Activated T-helper 2 cell treated with anti-CD3 and anti-CD28 coated beads, Interferon-gamma antibody, Interleukin-2, Interleukin-4, amounts not matched to agents 10 μg/mL and 5 μg/mL and 100 μg/mL, durations not matched to agents 14 hours and 24 hours and 36 hours (primary cell): ENCODE measurements at regions not wholly inside any gene's neighbourhood (a gene's known extent, or its start where the extent isn't known, plus 50 kb on each side); places are given as distances from the start of the nearest gene placed in this dataset.

Experiments used
- DNase-seq: peaks from one replicate; pipeline ENCODE4 v3.0.0; 2021; ENCODE audit warnings: low spot score
- H3K27ac Mint-ChIP-seq: one replicate; pipeline ENCODE4 v1.8.0; 2021; ENCODE audit warnings: mixed read lengths
- H3K27me3 Mint-ChIP-seq: one replicate; pipeline ENCODE4 v1.8.0; 2021; ENCODE audit warnings: low read depth, mixed read lengths
- H3K36me3 Mint-ChIP-seq: one replicate; pipeline ENCODE4 v1.8.0; 2021; ENCODE audit warnings: low read depth, mixed read lengths
- H3K4me1 Mint-ChIP-seq: one replicate; pipeline ENCODE4 v1.8.0; 2021; ENCODE audit warnings: low read depth, mixed read lengths
- H3K4me3 Mint-ChIP-seq: one replicate; pipeline ENCODE4 v1.8.0; 2021; ENCODE audit warnings: low read depth, mild to moderate bottlenecking, moderate library complexity, mixed read lengths
- H3K9me3 Mint-ChIP-seq: one replicate; pipeline ENCODE4 v1.8.0; 2021; ENCODE audit warnings: mixed read lengths
- intact Hi-C: fragments of 100-400 bp; cut with micrococcal nuclease; formaldehyde crosslinking; loops from one replicate; pipeline ENCODE4 v1.15.1; 2023

DNA sequence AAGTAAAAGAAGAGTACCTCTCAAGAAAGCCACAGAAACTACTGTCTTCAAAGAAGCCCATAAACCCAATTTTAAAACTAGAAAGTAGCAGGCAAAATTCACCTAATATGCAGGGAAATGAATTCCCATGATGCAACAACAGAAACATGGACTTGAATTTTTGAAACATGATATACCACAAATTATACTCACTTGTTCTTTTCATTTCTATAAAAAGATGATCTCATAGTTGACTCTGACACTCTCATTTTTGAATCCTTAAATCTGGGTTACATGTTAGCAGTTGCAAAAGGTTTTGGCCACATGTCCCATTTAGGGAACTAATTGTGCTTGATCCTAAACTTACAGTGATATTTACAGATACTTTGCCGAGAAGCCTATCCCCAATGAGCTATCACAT, 1130.8 kb downstream of the FAT4 start:
- H3K27ac Mint-ChIP-seq: no peak overlapping the region
- H3K4me1 Mint-ChIP-seq: no peaks in the 10 kb centered on the region

DNA sequence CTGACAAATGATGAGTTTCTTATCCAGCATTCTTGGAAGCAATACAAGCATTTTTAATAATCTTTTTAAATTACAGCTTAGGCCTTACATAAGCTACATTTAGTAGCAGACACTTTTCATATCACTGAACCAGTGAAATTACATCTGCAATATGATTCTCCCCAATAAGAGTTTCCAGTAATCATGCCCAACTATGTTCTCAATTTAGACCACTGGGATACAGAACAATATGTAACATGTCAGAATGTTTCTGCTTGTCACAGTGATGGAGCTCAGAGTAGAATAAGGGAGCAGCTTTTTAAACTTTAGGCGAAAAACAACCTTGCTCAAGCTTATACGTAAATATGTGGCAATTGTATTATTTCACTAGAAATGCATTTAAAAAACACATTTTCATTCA, 1132.2 kb downstream of the FAT4 start:
- Mint-ChIP-seq H3K27ac (no peak overlapping the region), H3K27me3 (no peaks in the 10 kb centered on the region), H3K4me3 (no peak overlapping the region), H3K9me3 (peaks cover 15% of the 10 kb centered on the region), H3K36me3 (no peaks in the 10 kb centered on the region), H3K4me1 (no peaks in the 10 kb centered on the region)
- no peak for DNase-seq
- intact Hi-C loops: no loop called here

More for the DNA sequence above, 1130.8 kb downstream of the FAT4 start:
- no peak overlapping the region for H3K4me3 Mint-ChIP-seq
- no peaks in the 10 kb centered on the region for H3K27me3 Mint-ChIP-seq
- no peaks in the 10 kb centered on the region for H3K36me3 Mint-ChIP-seq
- DNase-seq: no peak
- intact Hi-C loops: no loop called here
- peaks cover 15% of the 10 kb centered on the region for H3K9me3 Mint-ChIP-seq

DNA sequence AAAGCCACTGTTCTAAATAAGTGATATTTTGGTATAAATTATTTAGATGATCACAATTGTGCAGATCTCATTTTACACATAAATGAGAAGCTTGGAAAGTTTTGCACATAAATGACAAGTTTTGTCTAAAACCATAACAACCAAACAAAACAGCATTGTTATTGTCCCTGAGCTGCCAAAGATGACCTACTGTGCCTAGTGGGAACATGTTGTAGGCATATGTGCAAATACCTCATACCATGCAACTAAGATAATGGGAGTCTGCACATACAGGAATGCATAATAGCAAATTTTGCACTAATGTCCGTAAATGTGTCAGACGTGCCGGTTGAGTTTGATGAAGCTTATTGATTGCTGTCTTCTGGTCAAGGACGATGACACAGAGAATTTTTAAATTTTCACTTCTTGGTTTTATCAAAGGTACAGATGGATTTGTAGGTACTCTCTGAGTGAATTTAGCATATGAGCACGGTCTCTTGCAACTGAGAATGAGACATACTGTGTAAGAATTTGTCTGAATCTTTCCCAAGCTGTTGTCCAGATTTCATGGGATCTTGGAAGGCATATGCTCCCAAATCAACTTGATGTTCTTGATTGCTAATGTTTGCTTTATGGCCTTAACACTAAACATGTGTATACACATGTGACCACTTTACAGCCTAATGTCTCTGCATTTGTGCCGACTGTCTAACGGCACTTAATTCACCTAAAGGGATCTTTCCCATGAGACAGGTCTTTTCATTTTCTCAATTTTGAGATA, 1133.5 kb downstream of the FAT4 start:
- Mint-ChIP-seq H3K27ac (no peak overlapping the region), H3K4me1 (no peaks in the 10 kb centered on the region), H3K27me3 (no peaks in the 10 kb centered on the region), H3K4me3 (no peak overlapping the region), H3K9me3 (peaks cover 17% of the 10 kb centered on the region), H3K36me3 (no peaks in the 10 kb centered on the region)
- no peak for DNase-seq
- intact Hi-C loops: no loop called here

- Mint-ChIP-seq H3K4me3 (no peak overlapping the region), H3K36me3 (no peaks in the 10 kb centered on the region), H3K27ac (no peak overlapping the region), H3K4me1 (no peaks in the 10 kb centered on the region), H3K27me3 (no peaks in the 10 kb centered on the region), H3K9me3 (peaks cover 6% of the 10 kb centered on the region)
- intact Hi-C loops: no loop called here
- no peak for DNase-seq
Observed at GRCh38 chr4:126451237-126451873, 1136.6 kb downstream of the FAT4 start.

GRCh38 chr4:126455865-126456264, 1141.1 kb downstream of the FAT4 start:
- Mint-ChIP-seq H3K4me1 (no peaks in the 10 kb centered on the region), H3K9me3 (peaks cover 10% of the 10 kb centered on the region), H3K27ac (no peak overlapping the region), H3K27me3 (no peaks in the 10 kb centered on the region), H3K36me3 (no peaks in the 10 kb centered on the region), H3K4me3 (no peak overlapping the region)
- intact Hi-C loops: no loop called here
- DNase-seq: no peak

- Mint-ChIP-seq H3K36me3 (no peaks in the 10 kb centered on the region), H3K4me3 (no peak overlapping the region), H3K27me3 (no peaks in the 10 kb centered on the region), H3K9me3 (peaks cover 5% of the 10 kb centered on the region), H3K27ac (no peak overlapping the region), H3K4me1 (no peaks in the 10 kb centered on the region)
- intact Hi-C loops: no loop called here
- no peak for DNase-seq
Observed at GRCh38 chr4:126458993-126459392, 1144.2 kb downstream of the FAT4 start.

DNA sequence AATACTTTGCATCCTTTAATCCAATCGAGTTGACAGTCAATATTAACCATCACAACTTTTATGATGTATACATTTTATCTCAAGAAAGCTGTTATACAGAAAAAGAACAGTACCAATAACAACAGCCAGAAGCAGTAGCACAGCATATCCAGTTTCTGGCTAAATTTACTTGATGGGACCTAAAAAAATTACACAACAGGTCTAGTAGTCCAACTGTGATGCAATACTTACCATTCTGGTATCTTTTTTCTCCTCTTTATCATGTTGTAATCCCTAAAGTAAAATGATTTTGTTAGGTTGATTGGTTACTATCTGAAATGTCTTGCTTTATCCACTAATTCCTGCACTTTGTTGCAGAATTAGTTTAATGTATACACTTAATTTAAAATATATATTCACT, 1150.6 kb downstream of the FAT4 start:
- Mint-ChIP-seq H3K4me1 (no peaks in the 10 kb centered on the region), H3K27ac (no peak overlapping the region), H3K36me3 (no peaks in the 10 kb centered on the region), H3K9me3 (peaks cover 3% of the 10 kb centered on the region), H3K27me3 (no peaks in the 10 kb centered on the region), H3K4me3 (no peak overlapping the region)
- no peak for DNase-seq
- intact Hi-C loops: no loop called here

DNA sequence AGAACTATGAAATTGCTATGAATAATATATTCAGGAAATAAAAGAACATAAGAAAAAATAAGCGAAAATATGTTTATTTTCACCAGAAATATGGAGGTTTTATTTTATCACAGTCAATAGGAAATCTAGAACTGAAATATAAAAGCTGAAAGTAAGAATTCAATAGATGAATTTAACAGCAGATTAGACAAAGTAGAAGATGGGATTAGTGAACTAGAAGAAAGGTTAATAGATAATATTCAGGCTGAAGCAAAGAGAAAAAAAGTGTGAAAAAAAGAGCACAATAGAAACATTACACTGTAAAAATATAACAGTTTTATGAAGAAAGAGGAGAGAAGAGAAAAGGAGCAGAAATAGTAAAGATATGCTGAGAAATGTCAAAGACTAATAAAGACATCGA, 1152.1 kb downstream of the FAT4 start:
- intact Hi-C loops: no loop called here
- Mint-ChIP-seq H3K27ac (no peak overlapping the region), H3K4me3 (no peak overlapping the region), H3K36me3 (no peaks in the 10 kb centered on the region), H3K4me1 (no peaks in the 10 kb centered on the region), H3K27me3 (no peaks in the 10 kb centered on the region), H3K9me3 (peaks cover 3% of the 10 kb centered on the region)
- no peak for DNase-seq

- peaks cover 3% of the 10 kb centered on the region for H3K9me3 Mint-ChIP-seq
- no peaks in the 10 kb centered on the region for H3K4me1 Mint-ChIP-seq
- no peak for DNase-seq
- H3K36me3 Mint-ChIP-seq: no peaks in the 10 kb centered on the region
- intact Hi-C loops: no loop called here
- H3K4me3 Mint-ChIP-seq: no peak overlapping the region
- H3K27ac Mint-ChIP-seq: no peak overlapping the region
- no peaks in the 10 kb centered on the region for H3K27me3 Mint-ChIP-seq
Observed at GRCh38 chr4:126468144-126468543, 1153.4 kb downstream of the FAT4 start.

GRCh38 chr4:126470862-126471261, 1156.1 kb downstream of the FAT4 start:
- H3K4me1 Mint-ChIP-seq: no peaks in the 10 kb centered on the region
- intact Hi-C loops: no loop called here
- H3K27ac Mint-ChIP-seq: no peak overlapping the region
- H3K36me3 Mint-ChIP-seq: no peaks in the 10 kb centered on the region
- DNase-seq: no peak
- no peak overlapping the region for H3K4me3 Mint-ChIP-seq
- no peaks in the 10 kb centered on the region for H3K27me3 Mint-ChIP-seq
- H3K9me3 Mint-ChIP-seq: peaks cover 12% of the 10 kb centered on the region

GRCh38 chr4:126475730-126476129, 1157.0 kb upstream of the INTU start:
- Mint-ChIP-seq H3K36me3 (no peaks in the 10 kb centered on the region), H3K4me3 (no peak overlapping the region), H3K9me3 (peaks cover 13% of the 10 kb centered on the region), H3K27ac (no peak overlapping the region), H3K27me3 (no peaks in the 10 kb centered on the region), H3K4me1 (no peaks in the 10 kb centered on the region)
- DNase-seq: no peak
- intact Hi-C loops: no loop called here

- Mint-ChIP-seq H3K4me3 (no peak overlapping the region), H3K27ac (no peak overlapping the region), H3K4me1 (no peaks in the 10 kb centered on the region), H3K9me3 (peaks cover 8% of the 10 kb centered on the region), H3K36me3 (no peaks in the 10 kb centered on the region), H3K27me3 (no peaks in the 10 kb centered on the region)
- intact Hi-C loops: no loop called here
- no peak for DNase-seq
Observed at GRCh38 chr4:126479709-126480108, 1153.0 kb upstream of the INTU start.

GRCh38 chr4:126482311-126482710, 1150.4 kb upstream of the INTU start:
- no peak overlapping the region for H3K27ac Mint-ChIP-seq
- intact Hi-C loops: no loop called here
- H3K4me1 Mint-ChIP-seq: no peaks in the 10 kb centered on the region

More at GRCh38 chr4:126482311-126482710, 1150.4 kb upstream of the INTU start:
- Mint-ChIP-seq H3K27me3 (no peaks in the 10 kb centered on the region), H3K36me3 (no peaks in the 10 kb centered on the region), H3K4me3 (no peak overlapping the region), H3K9me3 (no peaks in the 10 kb centered on the region)
- DNase-seq: no peak
